ENCODE measurements at regions not wholly inside any gene's neighbourhood (a gene's known extent, or its start where the extent isn't known, plus 50 kb on each side); places are given as distances from the start of the nearest gene placed in this dataset.

GRCh38 chr4:147173797-147174432, 228.3 kb upstream of the TTC29 start:
- H3K4me1 ChIP-seq (ENCODE audit: insufficient read depth, low read length): no peaks in the 10 kb centered on the region
- no peaks in the 10 kb centered on the region for H4K20me1 ChIP-seq (ENCODE audit: control insufficient read depth, insufficient read depth, insufficient read length)
- Mint-ChIP-seq H3K4me3 (no peak overlapping the region), H3K9me3 (no peaks in the 10 kb centered on the region), H3K4me1 (peaks cover 11 to 22% of the 10 kb centered on the region in 2 experiments), H3K36me3 (ENCODE audit: insufficient read depth in 1 of 3, low read depth in 3 of 3) (no peaks in the 10 kb centered on the region), H3K27me3 (ENCODE audit: low read depth) (no peaks in the 10 kb centered on the region), H3K27ac (no peak overlapping the region)
- TF ChIP-seq CTCF (conservative IDR thresholded peaks at IDR 0.05): no peak
- no peaks in the 10 kb centered on the region for H3K23me2 ChIP-seq (ENCODE audit: insufficient read length, low read depth, low read length, poor library complexity, severe bottlenecking)
- H2BK20ac ChIP-seq (ENCODE audit: low read depth, low read length, poor library complexity, severe bottlenecking): no peak overlapping the region
- no peak overlapping the region for H2AFZ ChIP-seq (ENCODE audit: low read length)
- DNase-seq: no peak
- H4K8ac ChIP-seq (replicated peaks; ENCODE audit: insufficient read length, low read depth, low read length): no peak overlapping the region
- no peak overlapping the region for H4K91ac ChIP-seq (ENCODE audit: insufficient read length, low read depth, low read length)
- H3K4me2 ChIP-seq (ENCODE audit: insufficient read depth, insufficient read length, low read length): no peak overlapping the region
- no peaks in the 10 kb centered on the region for H3K79me2 ChIP-seq (ENCODE audit: insufficient read depth, low read length)
- H2AK5ac ChIP-seq (ENCODE audit: insufficient read length, low read length): no peak overlapping the region
- no peak overlapping the region for H3K9ac ChIP-seq (ENCODE audit: extremely low read depth, insufficient read length, low read length)
- H3K79me1 ChIP-seq (ENCODE audit: insufficient read depth, low read depth, low read length, poor library complexity, severe bottlenecking): no peaks in the 10 kb centered on the region
- no peak overlapping the region for H3K4ac ChIP-seq (ENCODE audit: low read depth, low read length)
- H2BK120ac ChIP-seq (ENCODE audit: low read depth, low read length, poor library complexity, severe bottlenecking): no peak overlapping the region
- no peak overlapping the region for H2BK15ac ChIP-seq (ENCODE audit: low read depth, low read length)
- H3K9me3 ChIP-seq (ENCODE audit: control insufficient read depth, low read depth, low read length): no peaks in the 10 kb centered on the region
- H3K56ac ChIP-seq (ENCODE audit: insufficient read length, low read depth, low read length): no peak overlapping the region
- no peak overlapping the region for H3K14ac ChIP-seq (ENCODE audit: insufficient read depth, low read length)
- no peaks in the 10 kb centered on the region for H3K27me3 ChIP-seq (ENCODE audit: insufficient read depth, low read length)
- no peak overlapping the region for H3T11ph ChIP-seq (ENCODE audit: low read length)
- no CpG with 5 or more reads among the region's 7 CpGs for WGBS (ENCODE audit: extremely low coverage, insufficient read length, low lambda C conversion rate)
- no peak overlapping the region for H3K23ac ChIP-seq (ENCODE audit: insufficient read length, low read depth, low read length)
- no peak overlapping the region for H2BK12ac ChIP-seq (ENCODE audit: insufficient read length, low read depth, low read length)
- H3K27ac ChIP-seq (ENCODE audit: insufficient read length, low read depth, low read length): no peak overlapping the region
- H2BK5ac ChIP-seq (ENCODE audit: insufficient read length, low read length): no peak overlapping the region
- H4K5ac ChIP-seq (ENCODE audit: insufficient read length, low read depth, low read length): no peak overlapping the region
- H3K18ac ChIP-seq (ENCODE audit: insufficient read length, low read depth, low read length): no peak overlapping the region

Measured in H9 (cell line).